Neural cell (in vitro differentiated cells): ENCODE measurements at regions not wholly inside any gene's neighbourhood (a gene's known extent, or its start where the extent isn't known, plus 50 kb on each side); places are given as distances from the start of the nearest gene placed in this dataset.

Source experiments
- H2AFZ ChIP-seq: fragments of 200-600, 300-800 bp; sonication (generic), shearing (Covaris generic); 2 replicates; pipeline ENCODE4 v1.6.0; 2014; ENCODE audit warnings: low read depth, mild to moderate bottlenecking, antibody characterized with exemption, low read length, moderate library complexity
- H3F3A ChIP-seq: fragments of 200-600 bp; shearing (Covaris generic); 2 replicates; pipeline ENCODE4 v1.6.1; 2016; ENCODE audit warnings: mild to moderate bottlenecking, moderate library complexity, mixed read lengths, antibody characterized with exemption, low read length; ENCODE audit not compliant: insufficient read depth, poor library complexity, severe bottlenecking
- H3K27ac ChIP-seq: fragments of 200-600, 300-800 bp; sonication (generic), shearing (Covaris generic); 2 replicates; pipeline ENCODE4 v1.5.1; 2014; ENCODE audit warnings: mild to moderate bottlenecking, low read length, moderate library complexity
- H3K27me3 ChIP-seq: fragments of 300-800, 200-600 bp; sonication (generic), shearing (Covaris generic); 2 replicates; pipeline ENCODE4 v1.6.0; 2014; ENCODE audit warnings: mild to moderate bottlenecking, low read depth, low read length, moderate library complexity; ENCODE audit not compliant: insufficient read depth
- H3K36me3 ChIP-seq: fragments of 300-800, 200-600 bp; sonication (generic), shearing (Covaris generic); 2 replicates; pipeline ENCODE4 v1.5.1; 2014; ENCODE audit warnings: mild to moderate bottlenecking, antibody characterized with exemption, low read length, moderate library complexity; ENCODE audit not compliant: insufficient read depth
- H3K4me2 ChIP-seq: fragments of 300-800, 200-600 bp; sonication (generic), shearing (Covaris generic); 2 replicates; pipeline ENCODE4 v1.6.0; 2014; ENCODE audit warnings: mild to moderate bottlenecking, low read length
- H3K4me3 ChIP-seq: fragments of 300-800, 200-600 bp; sonication (generic), shearing (Covaris generic); 2 replicates; pipeline ENCODE4 v1.5.1; 2014; ENCODE audit warnings: mild to moderate bottlenecking, low read length, moderate library complexity
- H3K79me2 ChIP-seq: fragments of 200-600 bp; shearing (Covaris generic); replicated peaks from 2 replicates; pipeline ENCODE4 v1.6.0; 2014; ENCODE audit warnings: mild to moderate bottlenecking, low read length, moderate library complexity; ENCODE audit not compliant: insufficient read depth
- H3K9ac ChIP-seq: fragments of 300-800, 200-600 bp; sonication (generic), shearing (Covaris generic); 2 replicates; pipeline ENCODE4 v1.6.1; 2016; ENCODE audit warnings: mild to moderate bottlenecking, low read length, mixed read lengths
- H3K9me2 ChIP-seq: fragments of 200-600 bp; shearing (Covaris generic); 2 replicates; pipeline ENCODE4 v1.6.1; 2016; ENCODE audit warnings: mild to moderate bottlenecking, low read length, mixed read lengths; ENCODE audit not compliant: insufficient read depth
- H3K9me3 ChIP-seq: fragments of 200-600, 300-800 bp; sonication (generic), shearing (Covaris generic); 2 replicates; pipeline ENCODE4 v1.6.1; 2016; ENCODE audit warnings: mild to moderate bottlenecking, mixed run types, low read length, moderate library complexity, mixed read lengths
- H4K20me1 ChIP-seq: fragments of 200-600 bp; shearing (Covaris generic); 2 replicates; pipeline ENCODE4 v1.6.1; 2016; ENCODE audit warnings: mild to moderate bottlenecking, mixed run types; ENCODE audit not compliant: insufficient read depth
- CTCF ChIP-seq: fragments of 450-650 bp; IDR thresholded peaks from 2 replicates; pipeline ENCODE4 v1.5.1; 2014; ENCODE audit warnings: antibody characterized with exemption, mild to moderate bottlenecking, moderate library complexity; ENCODE audit not compliant: poor library complexity, severe bottlenecking
- EP300 ChIP-seq: fragments of 450-650 bp; conservative IDR thresholded peaks from 2 replicates; pipeline ENCODE4 v1.6.1; 2014; ENCODE audit warnings: antibody characterized with exemption, mild to moderate bottlenecking, moderate library complexity; ENCODE audit not compliant: poor library complexity, severe bottlenecking
- EZH2 ChIP-seq: fragments of 200-600, 300-800 bp; shearing (Covaris generic), sonication (generic); IDR thresholded peaks from 2 replicates; pipeline ENCODE4 v1.6.1; 2014; ENCODE audit warnings: antibody characterized with exemption, low read length, borderline replicate concordance, mild to moderate bottlenecking; ENCODE audit not compliant: insufficient read depth, poor library complexity, severe bottlenecking
- MXI1 ChIP-seq: fragments of 450-650 bp; conservative IDR thresholded peaks from 2 replicates; pipeline ENCODE4 v1.6.1; 2014; ENCODE audit warnings: antibody characterized with exemption, mild to moderate bottlenecking; ENCODE audit not compliant: poor library complexity, severe bottlenecking
- POLR2AphosphoS5 ChIP-seq: IDR thresholded peaks from 2 replicates; pipeline ENCODE4 v1.6.1; 2012
- RAD21 ChIP-seq: fragments of 450-650 bp; conservative IDR thresholded peaks from 2 replicates; pipeline ENCODE4 v1.6.1; 2014; ENCODE audit warnings: antibody characterized with exemption, mild to moderate bottlenecking, moderate library complexity
- REST ChIP-seq: IDR thresholded peaks from 2 replicates; pipeline ENCODE4 v1.6.1; 2012; ENCODE audit warnings: borderline replicate concordance
- SMC3 ChIP-seq: fragments of 450-650 bp; conservative IDR thresholded peaks from 2 replicates; pipeline ENCODE4 v1.6.1; 2014; ENCODE audit warnings: antibody characterized with exemption, mild to moderate bottlenecking, moderate library complexity; ENCODE audit not compliant: poor library complexity
- TAF1 ChIP-seq: IDR thresholded peaks from 2 replicates; pipeline ENCODE4 v1.6.1; 2012; ENCODE audit warnings: low read depth

- Histone ChIP-seq H3K27ac (no peak overlapping the region), H3K9ac (no peak overlapping the region), H2AFZ (no peak overlapping the region), H3K9me3 (no peaks in the 10 kb centered on the region), H3F3A (no peaks in the 10 kb centered on the region), H3K79me2 (no peaks in the 10 kb centered on the region), H4K20me1 (no peaks in the 10 kb centered on the region), H3K4me2 (no peak overlapping the region), H3K27me3 (peaks cover 2% of the 10 kb centered on the region), H3K4me3 (no peak overlapping the region), H3K36me3 (no peaks in the 10 kb centered on the region), H3K9me2 (no peaks in the 10 kb centered on the region)
- TF ChIP-seq MXI1 (no peak), REST (no peak), RAD21 (no peak), EZH2 (no peak), CTCF (no peak), EP300 (no peak), POLR2AphosphoS5 (no peak), TAF1 (no peak), SMC3 (no peak)
Observed at GRCh38 chr9:79946712-79947111, 374.9 kb downstream of the TLE4 start.

- Histone ChIP-seq H3F3A (no peaks in the 10 kb centered on the region), H3K4me2 (no peak overlapping the region), H3K27ac (no peak overlapping the region), H3K79me2 (no peaks in the 10 kb centered on the region), H3K9me2 (no peaks in the 10 kb centered on the region), H3K36me3 (no peaks in the 10 kb centered on the region), H4K20me1 (no peaks in the 10 kb centered on the region), H3K4me3 (no peak overlapping the region), H2AFZ (no peak overlapping the region), H3K9me3 (no peaks in the 10 kb centered on the region), H3K9ac (no peak overlapping the region), H3K27me3 (peaks cover 2% of the 10 kb centered on the region)
- TF ChIP-seq POLR2AphosphoS5 (no peak), SMC3 (no peak), TAF1 (no peak), REST (no peak), CTCF (no peak), EP300 (no peak), MXI1 (no peak), RAD21 (no peak), EZH2 (no peak)
Observed at GRCh38 chr9:79945495-79945894, 373.7 kb downstream of the TLE4 start.
